CD14-positive monocyte (primary cell): ENCODE measurements at regions not wholly inside any gene's neighbourhood (a gene's known extent, or its start where the extent isn't known, plus 50 kb on each side); places are given as distances from the start of the nearest gene placed in this dataset.

ENCODE experiments used
- DNase-seq, 3 donors: peaks; one replicate each; pipeline ENCODE4 v3.0.0-alpha.2; 2011 to 2022
- H2AFZ ChIP-seq: 2 replicates; pipeline ENCODE4 v1.6.0; 2012; ENCODE audit warnings: mild to moderate bottlenecking, low read depth, low read length, inconsistent platforms; ENCODE audit not compliant: insufficient read depth, poor library complexity, severe bottlenecking
- H3K27ac ChIP-seq, 2 donors: 1 replicate in 1 of 2; 2 replicates in 1 of 2; pipeline ENCODE4 v1.5.1; 2012 to 2013; ENCODE audit warnings: low read length in 2 of 2, control low read depth in 1 of 2, inconsistent platforms in 1 of 2, low read depth in 1 of 2, mild to moderate bottlenecking in 1 of 2
- H3K27me3 ChIP-seq, 2 donors: one replicate each; pipeline versions ENCODE4 v1.6.0 to v1.6.1; 2011 to 2013; ENCODE audit warnings: low read length in 2 of 2; ENCODE audit not compliant: control insufficient read depth in 2 of 2, insufficient read depth in 2 of 2
- H3K36me3 ChIP-seq, 2 donors: replicated peaks in 1 of 2; 1 replicate in 1 of 2; 2 replicates in 1 of 2; pipeline versions ENCODE4 v1.5.1 to v1.6.1; 2012 to 2013; ENCODE audit warnings: low read length in 2 of 2, control low read depth in 1 of 2, inconsistent platforms in 1 of 2, mild to moderate bottlenecking in 1 of 2; ENCODE audit not compliant: insufficient read depth in 2 of 2, control insufficient read depth in 1 of 2
- H3K4me1 ChIP-seq, 2 donors: 1 replicate in 1 of 2; 2 replicates in 1 of 2; pipeline versions ENCODE4 v1.5.1 to v1.6.1; 2012 to 2013; ENCODE audit warnings: low read length in 2 of 2, control low read depth in 1 of 2, inconsistent platforms in 1 of 2, mild to moderate bottlenecking in 1 of 2, moderate library complexity in 1 of 2; ENCODE audit not compliant: insufficient read depth in 2 of 2, control insufficient read depth in 1 of 2
- H3K4me2 ChIP-seq: replicated peaks from 2 replicates; pipeline ENCODE3; 2012; ENCODE audit warnings: low read length, moderate library complexity, mild to moderate bottlenecking; ENCODE audit not compliant: poor library complexity, severe bottlenecking; ENCODE audit errors: extremely low read depth
- H3K4me3 ChIP-seq, 3 experiments: fragments of 200-600 bp in 1 of 3; sonication (generic) in 1 of 3; replicated peaks in 1 of 3; 1 replicate in 2 of 3; 2 replicates in 1 of 3; pipeline ENCODE4 v1.5.1; 2011 to 2013; ENCODE audit warnings: low read length in 3 of 3, mild to moderate bottlenecking in 3 of 3, control low read depth in 2 of 3, low read depth in 2 of 3, inconsistent platforms in 1 of 3, moderate library complexity in 1 of 3
- H3K79me2 ChIP-seq: 2 replicates; pipeline ENCODE4 v1.6.0; 2012; ENCODE audit warnings: mild to moderate bottlenecking, control low read depth, inconsistent platforms, low read length, moderate library complexity; ENCODE audit not compliant: insufficient read depth
- H3K9ac ChIP-seq: 2 replicates; pipeline ENCODE4 v1.6.0; 2017; ENCODE audit warnings: low read length, mild to moderate bottlenecking; ENCODE audit not compliant: insufficient read depth, poor library complexity, severe bottlenecking
- H3K9me3 ChIP-seq, 2 donors: replicated peaks in 1 of 2; 1 replicate in 1 of 2; 2 replicates in 1 of 2; pipeline versions ENCODE4 v1.5.1 to v1.6.1; 2012 to 2013; ENCODE audit warnings: low read length in 2 of 2, control low read depth in 1 of 2; ENCODE audit not compliant: control insufficient read depth in 1 of 2, insufficient read depth in 1 of 2
- H4K20me1 ChIP-seq: 2 replicates; pipeline ENCODE4 v1.6.0; 2012; ENCODE audit warnings: mild to moderate bottlenecking, low read length, control low read depth, moderate library complexity; ENCODE audit not compliant: insufficient read depth
- H3K27ac Mint-ChIP-seq, 7 donors: one replicate each; pipeline ENCODE4 v1.8.0; 2020; ENCODE audit warnings: mild to moderate bottlenecking in 7 of 7, mixed read lengths in 7 of 7, moderate library complexity in 6 of 7, inconsistent platforms in 2 of 7
- H3K27me3 Mint-ChIP-seq, 3 donors: one replicate each; pipeline ENCODE4 v1.8.0; 2021 to 2022; ENCODE audit warnings: low read depth in 3 of 3, mild to moderate bottlenecking in 3 of 3, mixed read lengths in 3 of 3, moderate library complexity in 3 of 3, inconsistent platforms in 1 of 3
- H3K36me3 Mint-ChIP-seq, 2 donors: one replicate each; pipeline ENCODE4 v1.8.0; 2020; ENCODE audit warnings: mixed read lengths in 2 of 2, inconsistent platforms in 1 of 2, mild to moderate bottlenecking in 1 of 2
- H3K4me1 Mint-ChIP-seq: one replicate; pipeline ENCODE4 v1.8.0; 2020; ENCODE audit warnings: mild to moderate bottlenecking, mixed read lengths
- H3K4me3 Mint-ChIP-seq, 2 donors: one replicate each; pipeline ENCODE4 v1.8.0; 2020; ENCODE audit warnings: mild to moderate bottlenecking in 2 of 2, mixed read lengths in 2 of 2, moderate library complexity in 1 of 2
- H3K9me3 Mint-ChIP-seq, 7 donors: one replicate each; pipeline ENCODE4 v1.8.0; 2020 to 2022; ENCODE audit warnings: mixed read lengths in 7 of 7, mild to moderate bottlenecking in 6 of 7, moderate library complexity in 6 of 7, inconsistent platforms in 2 of 7
- WGBS: methylation state at CpG from one replicate; pipeline ENCODE4 v1.1.5; 2013; ENCODE audit warnings: missing lambda C conversion rate; ENCODE audit not compliant: insufficient coverage; 5-methylcytosine and 5-hydroxymethylcytosine counted together
- intact Hi-C, 2 donors: fragments of 100-400 bp; cut with micrococcal nuclease; formaldehyde crosslinking; loops; one replicate each; pipeline versions ENCODE4 v1.15.0 to v1.15.1; 2023
- TF ChIP-seq, protein P1 (sequence below): fragments of 200-600 bp; IDR thresholded peaks from one replicate; pipeline ENCODE4 v1.8.0; 2022; ENCODE audit warnings: antibody characterized with exemption, mild to moderate bottlenecking

GRCh38 chr4:188956566-188956965 lies 817.3 kb downstream of the TRIML1 start:
- Histone ChIP-seq H3K79me2 (no peaks in the 10 kb centered on the region), H3K36me3 (no peaks in the 10 kb centered on the region), H3K9ac (no peak overlapping the region), H3K9me3 (peaks cover 6% of the 10 kb centered on the region in 2 donors), H3K27me3 (no peaks in the 10 kb centered on the region), H3K4me1 (no peaks in the 10 kb centered on the region), H4K20me1 (no peaks in the 10 kb centered on the region), H3K27ac (no peak overlapping the region), H2AFZ (no peak overlapping the region), H3K4me2 (no peak overlapping the region), H3K4me3 (no peak overlapping the region)
- H3K4me1 Mint-ChIP-seq: no peaks in the 10 kb centered on the region
- H3K9me3 Mint-ChIP-seq: peaks cover 6 to 20% (median 11%) of the 10 kb centered on the region in 7 donors
- WGBS: no CpG with 5 or more reads among the region's 4 CpGs
- no peak overlapping the region for H3K27ac Mint-ChIP-seq
- intact Hi-C loops: no loop called here
- no peak for DNase-seq
- peaks cover 0 to 1% (median 1%) of the 10 kb centered on the region in 3 donors for H3K27me3 Mint-ChIP-seq
- H3K36me3 Mint-ChIP-seq: no peaks in the 10 kb centered on the region
- TF ChIP-seq, protein P1, sequence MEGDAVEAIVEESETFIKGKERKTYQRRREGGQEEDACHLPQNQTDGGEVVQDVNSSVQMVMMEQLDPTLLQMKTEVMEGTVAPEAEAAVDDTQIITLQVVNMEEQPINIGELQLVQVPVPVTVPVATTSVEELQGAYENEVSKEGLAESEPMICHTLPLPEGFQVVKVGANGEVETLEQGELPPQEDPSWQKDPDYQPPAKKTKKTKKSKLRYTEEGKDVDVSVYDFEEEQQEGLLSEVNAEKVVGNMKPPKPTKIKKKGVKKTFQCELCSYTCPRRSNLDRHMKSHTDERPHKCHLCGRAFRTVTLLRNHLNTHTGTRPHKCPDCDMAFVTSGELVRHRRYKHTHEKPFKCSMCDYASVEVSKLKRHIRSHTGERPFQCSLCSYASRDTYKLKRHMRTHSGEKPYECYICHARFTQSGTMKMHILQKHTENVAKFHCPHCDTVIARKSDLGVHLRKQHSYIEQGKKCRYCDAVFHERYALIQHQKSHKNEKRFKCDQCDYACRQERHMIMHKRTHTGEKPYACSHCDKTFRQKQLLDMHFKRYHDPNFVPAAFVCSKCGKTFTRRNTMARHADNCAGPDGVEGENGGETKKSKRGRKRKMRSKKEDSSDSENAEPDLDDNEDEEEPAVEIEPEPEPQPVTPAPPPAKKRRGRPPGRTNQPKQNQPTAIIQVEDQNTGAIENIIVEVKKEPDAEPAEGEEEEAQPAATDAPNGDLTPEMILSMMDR: no peak
- no peak overlapping the region for H3K4me3 Mint-ChIP-seq

GRCh38 chr4:188958346-188958745 lies 819.1 kb downstream of the TRIML1 start:
- TF ChIP-seq, protein P1: no peak
- no peaks in the 10 kb centered on the region for H3K79me2 ChIP-seq
- H3K4me2 ChIP-seq: no peak overlapping the region
- no peak overlapping the region for H3K27ac ChIP-seq
- no peak overlapping the region for H3K4me3 Mint-ChIP-seq
- peaks cover 6 to 20% (median 13%) of the 10 kb centered on the region in 7 donors for H3K9me3 Mint-ChIP-seq
- H2AFZ ChIP-seq: no peak overlapping the region
- H3K9ac ChIP-seq: no peak overlapping the region
- H3K4me3 ChIP-seq: no peak overlapping the region
- DNase-seq: no peak
- intact Hi-C loops: no loop called here
- H3K27ac Mint-ChIP-seq: no peak overlapping the region
- H3K4me1 Mint-ChIP-seq: no peaks in the 10 kb centered on the region
- no peaks in the 10 kb centered on the region for H3K36me3 ChIP-seq
- no peaks in the 10 kb centered on the region for H3K4me1 ChIP-seq
- H3K36me3 Mint-ChIP-seq: no peaks in the 10 kb centered on the region
- H3K27me3 ChIP-seq: no peaks in the 10 kb centered on the region
- H4K20me1 ChIP-seq: no peaks in the 10 kb centered on the region
- H3K9me3 ChIP-seq: peaks cover 6% of the 10 kb centered on the region in 2 donors
- peaks cover 0 to 1% (median 1%) of the 10 kb centered on the region in 3 donors for H3K27me3 Mint-ChIP-seq
